Gastroesophageal sphincter (tissue), 3 donors: ENCODE measurements at regions not wholly inside any gene's neighbourhood (a gene's known extent, or its start where the extent isn't known, plus 50 kb on each side); places are given as distances from the start of the nearest gene placed in this dataset.

Experiments
- EP300 ChIP-seq: sonication (generic); formaldehyde crosslinking; IDR thresholded peaks from one replicate; pipeline ENCODE4 v1.6.1; 2017; ENCODE audit warnings: antibody characterized with exemption, mild to moderate bottlenecking
- TF ChIP-seq, protein P1 (sequence below), 4 experiments: fragments of 200-600 bp in 2 of 4; fragments of 450-650 bp in 2 of 4; sonication (generic) in 1 of 4; IDR thresholded peaks; one replicate each; pipeline ENCODE4 v1.5.1; 2017 to 2019; ENCODE audit warnings: antibody characterized with exemption in 4 of 4, mild to moderate bottlenecking in 2 of 4, moderate library complexity in 2 of 4

DNA sequence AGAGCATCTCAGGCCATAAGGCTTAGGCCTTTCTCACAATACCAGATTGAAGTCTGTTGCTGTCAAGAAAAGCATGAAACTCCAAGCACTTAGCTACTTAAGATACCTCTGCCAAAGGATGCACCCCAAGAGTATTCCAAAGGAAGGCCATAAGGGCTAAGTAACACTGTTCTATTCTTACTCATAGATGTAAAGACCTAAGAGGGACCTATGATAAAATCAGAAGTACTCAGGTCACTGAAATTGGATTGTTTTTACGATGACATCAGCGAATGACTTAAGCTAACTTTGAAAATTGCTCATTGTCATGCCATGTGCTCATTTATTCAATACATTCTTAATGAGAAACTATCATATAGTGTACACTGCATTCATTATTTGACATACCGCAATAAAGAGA lies 172.8 kb downstream of the KCNA4 start:
- TF ChIP-seq, protein P1, sequence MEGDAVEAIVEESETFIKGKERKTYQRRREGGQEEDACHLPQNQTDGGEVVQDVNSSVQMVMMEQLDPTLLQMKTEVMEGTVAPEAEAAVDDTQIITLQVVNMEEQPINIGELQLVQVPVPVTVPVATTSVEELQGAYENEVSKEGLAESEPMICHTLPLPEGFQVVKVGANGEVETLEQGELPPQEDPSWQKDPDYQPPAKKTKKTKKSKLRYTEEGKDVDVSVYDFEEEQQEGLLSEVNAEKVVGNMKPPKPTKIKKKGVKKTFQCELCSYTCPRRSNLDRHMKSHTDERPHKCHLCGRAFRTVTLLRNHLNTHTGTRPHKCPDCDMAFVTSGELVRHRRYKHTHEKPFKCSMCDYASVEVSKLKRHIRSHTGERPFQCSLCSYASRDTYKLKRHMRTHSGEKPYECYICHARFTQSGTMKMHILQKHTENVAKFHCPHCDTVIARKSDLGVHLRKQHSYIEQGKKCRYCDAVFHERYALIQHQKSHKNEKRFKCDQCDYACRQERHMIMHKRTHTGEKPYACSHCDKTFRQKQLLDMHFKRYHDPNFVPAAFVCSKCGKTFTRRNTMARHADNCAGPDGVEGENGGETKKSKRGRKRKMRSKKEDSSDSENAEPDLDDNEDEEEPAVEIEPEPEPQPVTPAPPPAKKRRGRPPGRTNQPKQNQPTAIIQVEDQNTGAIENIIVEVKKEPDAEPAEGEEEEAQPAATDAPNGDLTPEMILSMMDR (IDR thresholded peaks at IDR 0.05) = no peak
- TF ChIP-seq EP300 = no peak
